ENCODE measurements at regions not wholly inside any gene's neighbourhood (a gene's known extent, or its start where the extent isn't known, plus 50 kb on each side); places are given as distances from the start of the nearest gene placed in this dataset.
"Not testable (repeated sequence)": the region's sequence is repeated elsewhere in the genome, so short reads cannot be mapped to it uniquely, and the experiment has no call there.

GRCh38 chr1:168826269-168826668 is 97.3 kb upstream of the DPT start:
- DNase-seq (ENCODE audit: low spot score), result no peak

- DNase-seq (ENCODE audit: low spot score), result no peak
Observed at GRCh38 chr1:168827557-168827956, 98.6 kb upstream of the DPT start.

GRCh38 chr1:168829876-168830275 is 100.9 kb upstream of the DPT start:
- DNase-seq (ENCODE audit: low spot score), result no peak

- no peak for DNase-seq (ENCODE audit: low spot score)
Observed at GRCh38 chr1:168830562-168830961, 101.6 kb upstream of the DPT start.

GRCh38 chr1:168832661-168833060 is 103.7 kb upstream of the DPT start:
- no peak for DNase-seq (ENCODE audit: low spot score)

GRCh38 chr1:168833362-168833761 is 104.4 kb upstream of the DPT start:
- DNase-seq (ENCODE audit: low spot score), result no peak

- no peak for DNase-seq (ENCODE audit: low spot score)
Observed at GRCh38 chr1:168833801-168834224, 104.8 kb upstream of the DPT start.

- DNase-seq (ENCODE audit: low spot score), result no peak
Observed at GRCh38 chr1:168834225-168834872, 105.3 kb upstream of the DPT start.

- DNase-seq (ENCODE audit: low spot score), result no peak
Observed at GRCh38 chr1:168835176-168835575, 106.2 kb upstream of the DPT start.

GRCh38 chr1:168835791-168836190 is 106.8 kb upstream of the DPT start:
- DNase-seq (ENCODE audit: low spot score), result no peak

GRCh38 chr1:168836469-168836868 is 107.5 kb upstream of the DPT start:
- no peak for DNase-seq (ENCODE audit: low spot score)

- DNase-seq (ENCODE audit: low spot score), result not testable (repeated sequence)
Observed at GRCh38 chr1:168837230-168837629, 108.2 kb upstream of the DPT start.

- no peak for DNase-seq (ENCODE audit: low spot score)
Observed at GRCh38 chr1:168842306-168842705, 113.3 kb upstream of the DPT start.

- DNase-seq (ENCODE audit: low spot score), result no peak
Observed at GRCh38 chr1:168842916-168843315, 113.9 kb upstream of the DPT start.

GRCh38 chr1:168843401-168843800 is 114.4 kb upstream of the DPT start:
- no peak for DNase-seq (ENCODE audit: low spot score)

GRCh38 chr1:168843950-168844349 is 114.9 kb upstream of the DPT start:
- peak; percentile 66 for DNase-seq (ENCODE audit: low spot score)

- no peak for DNase-seq (ENCODE audit: low spot score)
Observed at GRCh38 chr1:168845140-168845539, 116.1 kb upstream of the DPT start.

- DNase-seq (ENCODE audit: low spot score), result peak; percentile 50
Observed at GRCh38 chr1:168848051-168848450, 119.0 kb upstream of the DPT start.

GRCh38 chr1:168861421-168862004 is 132.5 kb upstream of the DPT start:
- DNase-seq (ENCODE audit: low spot score), result no peak

GRCh38 chr1:168863772-168864171 is 134.8 kb upstream of the DPT start:
- DNase-seq (ENCODE audit: low spot score), result no peak

- DNase-seq (ENCODE audit: low spot score), result no peak
Observed at GRCh38 chr1:168864266-168864665, 135.3 kb upstream of the DPT start.

- no peak for DNase-seq (ENCODE audit: low spot score)
Observed at GRCh38 chr1:168865850-168866620, 137.0 kb upstream of the DPT start.

- no peak for DNase-seq (ENCODE audit: low spot score)
Observed at GRCh38 chr1:168867941-168868634, 139.1 kb upstream of the DPT start.
